ENCODE measurements at regions not wholly inside any gene's neighbourhood (a gene's known extent, or its start where the extent isn't known, plus 50 kb on each side); places are given as distances from the start of the nearest gene placed in this dataset.

GRCh38 chr2:104734937-104735586 is 118.9 kb upstream of the POU3F3 start:
- DNase-seq, result no peak

GRCh38 chr2:104736026-104736425 is 117.9 kb upstream of the POU3F3 start:
- DNase-seq, result no peak

- no peak for DNase-seq
Measured at GRCh38 chr2:104741860-104742259, 112.1 kb upstream of the POU3F3 start.

- no peak for DNase-seq
Measured at GRCh38 chr2:104744537-104744936, 109.4 kb upstream of the POU3F3 start.

DNA sequence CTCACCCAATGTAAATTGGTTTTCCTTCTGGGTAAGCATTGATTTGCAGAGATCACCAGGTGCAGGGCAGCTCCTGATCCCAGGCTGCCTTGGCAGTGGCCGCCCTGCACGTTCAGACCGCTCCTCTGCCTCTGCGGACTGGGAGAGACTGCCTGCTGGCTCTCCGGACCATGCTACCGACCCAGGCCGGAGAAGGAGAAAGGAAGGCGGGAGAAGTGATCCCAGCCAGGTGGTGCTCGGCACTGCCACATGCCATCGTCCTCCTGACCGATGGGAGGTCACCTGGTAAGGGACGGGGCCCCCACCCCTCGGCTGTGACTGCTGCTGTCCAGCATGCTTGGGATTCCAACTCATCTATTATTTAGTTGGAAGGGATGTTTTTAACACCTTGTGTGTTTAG is 108.1 kb upstream of the POU3F3 start:
- no peak for DNase-seq

DNA sequence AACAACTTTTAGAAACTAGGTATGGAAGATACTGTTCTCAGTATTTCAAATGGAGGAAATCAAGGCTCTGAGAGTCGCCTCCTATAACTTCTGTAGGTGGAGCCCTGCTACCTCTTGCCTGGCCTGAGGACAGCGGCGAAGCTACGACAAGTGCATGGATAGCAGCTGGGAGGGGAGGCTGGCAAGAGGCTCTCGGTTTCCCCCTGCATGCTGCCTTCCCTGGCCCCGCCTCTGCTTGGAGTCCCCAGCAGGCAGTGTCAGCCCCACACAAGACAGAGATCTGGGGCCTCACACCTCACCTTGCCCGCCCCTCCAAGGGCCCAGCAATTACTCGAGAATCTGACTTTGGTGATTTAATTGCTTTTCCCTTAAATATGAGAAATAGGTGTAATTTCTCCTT is 107.6 kb upstream of the POU3F3 start:
- DNase-seq, result no peak

GRCh38 chr2:104746858-104747257 is 107.1 kb upstream of the POU3F3 start:
- no peak for DNase-seq

GRCh38 chr2:104749856-104750460 is 104.0 kb upstream of the POU3F3 start:
- DNase-seq, result no peak

DNA sequence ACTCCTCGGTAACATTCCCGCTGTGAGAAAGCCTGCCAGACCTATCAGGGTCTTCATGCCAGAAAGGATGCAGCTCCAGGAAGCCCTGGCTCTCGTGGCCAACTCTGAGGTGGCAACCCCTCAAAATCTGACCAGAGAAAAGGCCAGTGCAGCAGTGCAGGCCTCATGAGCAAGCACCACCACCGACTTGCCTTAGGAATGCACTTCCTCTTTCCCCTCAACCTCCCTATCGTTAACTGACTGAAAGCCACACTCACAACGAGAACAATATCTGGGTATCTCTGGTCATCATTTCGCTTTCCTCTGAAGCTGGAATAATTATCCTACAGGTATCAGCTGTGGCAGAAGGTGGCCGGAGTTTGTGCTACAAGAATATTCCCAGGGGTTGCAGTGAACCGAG is 101.4 kb upstream of the POU3F3 start:
- no peak for DNase-seq

GRCh38 chr2:104755026-104755878 is 98.7 kb upstream of the POU3F3 start:
- DNase-seq, result no peak

- DNase-seq, result no peak
Measured at GRCh38 chr2:104756118-104756517, 97.8 kb upstream of the POU3F3 start.

- DNase-seq, result no peak
Measured at GRCh38 chr2:104757056-104757455, 96.9 kb upstream of the POU3F3 start.

GRCh38 chr2:104758199-104758620 is 95.7 kb upstream of the POU3F3 start:
- no peak for DNase-seq

GRCh38 chr2:104762031-104762430 is 91.9 kb upstream of the POU3F3 start:
- DNase-seq, result no peak

DNA sequence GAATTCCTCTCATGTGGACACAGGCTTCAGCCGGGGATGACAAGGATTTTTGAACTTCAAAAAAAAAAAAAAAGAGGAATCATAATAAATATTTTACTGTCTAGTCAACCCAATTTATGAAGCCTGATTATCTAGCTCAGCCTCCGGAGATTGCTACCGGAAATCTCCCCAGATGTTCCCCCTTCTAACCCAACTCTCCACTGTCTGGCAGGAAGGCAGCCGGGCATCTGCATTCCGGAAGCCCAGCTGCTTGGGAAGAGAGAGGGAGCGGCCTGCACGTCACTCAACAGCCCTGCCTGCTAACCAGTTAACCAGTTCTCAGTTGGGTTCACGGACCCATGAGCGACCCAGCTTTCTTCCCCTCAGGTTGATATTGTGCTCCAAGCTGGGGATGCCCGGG is 87.2 kb upstream of the POU3F3 start:
- DNase-seq, result no peak

GRCh38 chr2:104768694-104769093 is 85.2 kb upstream of the POU3F3 start:
- no peak for DNase-seq

DNA sequence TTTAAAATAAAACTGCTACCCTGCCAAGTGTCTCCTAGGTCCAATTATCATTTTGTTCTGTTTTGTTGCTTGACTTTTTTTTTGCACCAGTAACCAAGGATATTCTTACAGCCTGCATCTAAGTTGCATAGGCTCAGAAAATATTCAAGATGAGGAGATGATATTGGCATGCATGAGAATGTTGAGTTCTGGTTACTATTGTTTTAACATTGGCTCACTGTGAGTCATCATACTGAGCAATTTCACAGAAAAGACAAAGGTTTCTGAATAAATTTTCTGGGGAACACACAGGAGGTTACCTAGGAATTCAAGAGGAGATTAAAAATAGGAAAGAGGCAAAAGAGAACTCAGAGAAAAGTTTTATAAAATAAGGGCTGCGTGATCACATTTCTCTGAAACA is 84.8 kb upstream of the POU3F3 start:
- DNase-seq, result no peak

- no peak for DNase-seq
Measured at GRCh38 chr2:104772996-104773395, 80.9 kb upstream of the POU3F3 start.

DNA sequence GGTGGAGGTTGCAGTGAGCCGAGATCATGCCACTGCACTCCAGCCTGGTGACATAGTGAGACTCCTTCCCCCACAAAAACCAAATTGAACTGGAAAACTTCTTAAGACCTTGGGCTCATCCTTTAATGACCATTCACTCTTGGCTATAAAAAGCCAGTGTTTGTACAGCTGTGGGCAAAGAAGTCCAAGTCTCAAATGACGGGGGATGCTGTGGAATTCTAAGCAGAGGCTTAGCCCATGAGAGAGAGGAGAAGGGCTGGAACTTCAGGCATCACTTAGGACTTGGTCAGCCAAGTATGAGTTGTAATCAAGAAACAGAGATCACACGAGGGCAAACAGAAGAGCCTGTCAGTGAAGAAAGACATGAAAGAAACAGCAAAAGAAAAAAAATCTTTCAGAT is 79.3 kb upstream of the POU3F3 start:
- DNase-seq, result no peak

GRCh38 chr2:104777721-104778120 is 76.2 kb upstream of the POU3F3 start:
- no peak for DNase-seq

- no peak for DNase-seq
Measured at GRCh38 chr2:104781151-104781550, 72.8 kb upstream of the POU3F3 start.

GRCh38 chr2:104784264-104784663 is 69.7 kb upstream of the POU3F3 start:
- DNase-seq, result no peak

DNA sequence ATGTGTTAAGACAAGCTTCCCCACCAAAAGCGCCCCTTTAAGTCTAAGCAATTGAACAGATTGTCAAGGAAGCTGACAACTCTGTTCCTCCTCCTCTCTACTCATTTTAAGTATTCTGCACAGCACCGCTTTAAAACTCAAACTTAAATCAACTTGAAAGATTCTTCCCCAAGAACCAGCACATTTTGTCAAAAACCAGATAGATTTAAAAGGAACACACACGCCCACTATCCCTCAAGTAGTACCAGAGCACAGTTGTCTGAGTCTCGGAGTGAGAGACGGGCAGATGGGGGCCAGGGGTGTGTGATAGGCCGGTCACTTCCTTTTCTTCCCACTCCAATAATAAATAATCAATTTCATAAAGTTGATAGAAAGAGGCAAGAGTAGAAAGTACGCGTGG is 67.7 kb upstream of the POU3F3 start:
- no peak for DNase-seq

- DNase-seq, result no peak
Measured at GRCh38 chr2:104786821-104787220, 67.1 kb upstream of the POU3F3 start.

Measured in NCI-H446 treated with DMSO at 0.1 percent for 48 hours (cell line).